Amniotic epithelial cell (primary cell): ENCODE measurements at regions not wholly inside any gene's neighbourhood (a gene's known extent, or its start where the extent isn't known, plus 50 kb on each side); places are given as distances from the start of the nearest gene placed in this dataset.

ENCODE experiments used
- DNase-seq: peaks from one replicate; pipeline ENCODE4 v3.0.0-alpha.2; 2010; ENCODE audit warnings: low read depth

GRCh38 chr5:84602371-84602771 is 217.7 kb upstream of the EDIL3 start:
- peak; percentile 35 for DNase-seq

GRCh38 chr5:84599964-84600363 is 215.3 kb upstream of the EDIL3 start:
- no peak for DNase-seq

- no peak for DNase-seq
Measured at GRCh38 chr5:84597904-84598303, 213.2 kb upstream of the EDIL3 start.

- DNase-seq = no peak
Measured at GRCh38 chr5:84590629-84591028, 205.9 kb upstream of the EDIL3 start.

GRCh38 chr5:84589926-84590325 is 205.2 kb upstream of the EDIL3 start:
- no peak for DNase-seq

- no peak for DNase-seq
Measured at GRCh38 chr5:84585218-84585617, 200.5 kb upstream of the EDIL3 start.

GRCh38 chr5:84578226-84578625 is 193.5 kb upstream of the EDIL3 start:
- DNase-seq = no peak

- DNase-seq = no peak
Measured at GRCh38 chr5:84573017-84573712, 188.5 kb upstream of the EDIL3 start.

- DNase-seq = no peak
Measured at GRCh38 chr5:84569307-84569706, 184.6 kb upstream of the EDIL3 start.

- DNase-seq = no peak
Measured at GRCh38 chr5:84568171-84568570, 183.5 kb upstream of the EDIL3 start.

- no peak for DNase-seq
Measured at GRCh38 chr5:84565866-84566265, 181.2 kb upstream of the EDIL3 start.

- no peak for DNase-seq
Measured at GRCh38 chr5:84564321-84565075, 179.8 kb upstream of the EDIL3 start.

GRCh38 chr5:84550222-84550621 is 165.5 kb upstream of the EDIL3 start:
- DNase-seq = no peak

- DNase-seq = peak; percentile 8
Measured at GRCh38 chr5:84549054-84549453, 164.4 kb upstream of the EDIL3 start.

GRCh38 chr5:84546686-84547085 is 162.0 kb upstream of the EDIL3 start:
- DNase-seq = no peak

GRCh38 chr5:84536797-84537196 is 152.1 kb upstream of the EDIL3 start:
- DNase-seq = no peak

GRCh38 chr5:84535281-84535680 is 150.6 kb upstream of the EDIL3 start:
- no peak for DNase-seq

- peak; percentile 51 for DNase-seq
Measured at GRCh38 chr5:84524491-84524890, 139.8 kb upstream of the EDIL3 start.

GRCh38 chr5:84518862-84519261 is 134.2 kb upstream of the EDIL3 start:
- DNase-seq = no peak

- DNase-seq = no peak
Measured at GRCh38 chr5:84518370-84518769, 133.7 kb upstream of the EDIL3 start.

GRCh38 chr5:84506625-84507024 is 121.9 kb upstream of the EDIL3 start:
- no peak for DNase-seq

GRCh38 chr5:84494453-84494852 is 109.8 kb upstream of the EDIL3 start:
- peak; percentile 97 for DNase-seq

GRCh38 chr5:84487963-84488362 is 103.3 kb upstream of the EDIL3 start:
- DNase-seq = peak; percentile 95
